T-helper 2 cell treated with Interferon-gamma antibody and Interleukin-4, amounts not matched to agents 100 ng/mL and 5 ng/mL, for 36 hours (primary cell): ENCODE measurements at regions not wholly inside any gene's neighbourhood (a gene's known extent, or its start where the extent isn't known, plus 50 kb on each side); places are given as distances from the start of the nearest gene placed in this dataset.

Experiments
- intact Hi-C: fragments of 100-400 bp; cut with micrococcal nuclease; formaldehyde crosslinking; loops from one replicate; pipeline ENCODE4 v1.15.1; 2023

DNA sequence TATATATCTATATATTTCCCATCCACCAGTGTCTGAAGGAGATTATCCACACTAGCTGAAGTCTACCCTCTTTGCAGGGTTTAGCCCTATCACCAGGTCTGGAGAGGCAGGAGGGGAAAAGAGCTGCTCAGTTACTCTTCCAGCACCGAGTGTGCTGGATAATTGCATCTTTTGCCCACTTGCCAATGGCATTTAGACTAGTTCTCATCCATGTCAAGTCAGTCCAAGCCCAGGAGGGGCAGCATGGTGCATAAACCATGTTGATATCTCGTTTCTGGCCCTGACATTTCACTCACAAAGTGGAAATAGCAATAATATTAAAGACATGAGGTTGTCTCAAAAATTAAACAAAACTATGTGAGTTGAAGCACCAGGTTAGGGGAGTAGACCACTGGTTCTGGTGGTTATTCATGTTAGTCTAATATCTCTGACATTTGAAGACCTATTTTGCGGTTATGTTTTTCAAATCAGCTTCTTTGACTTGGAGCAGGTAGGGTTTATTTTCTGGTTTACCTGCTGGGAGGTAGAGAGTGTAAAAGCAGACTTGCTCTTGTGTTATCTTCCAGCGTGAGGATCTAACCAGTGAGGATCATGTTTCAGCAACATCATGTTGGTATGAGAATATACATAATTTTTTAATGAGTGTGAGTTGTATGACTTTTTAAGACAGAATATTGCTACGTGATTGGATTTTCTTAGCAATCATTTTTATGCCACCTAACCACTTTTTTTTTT lies 273.2 kb upstream of the KIRREL3 start:
- intact Hi-C loops: no loop called here

GRCh38 chr11:127270851-127271250 lies 270.3 kb upstream of the KIRREL3 start:
- intact Hi-C loops: no loop called here

DNA sequence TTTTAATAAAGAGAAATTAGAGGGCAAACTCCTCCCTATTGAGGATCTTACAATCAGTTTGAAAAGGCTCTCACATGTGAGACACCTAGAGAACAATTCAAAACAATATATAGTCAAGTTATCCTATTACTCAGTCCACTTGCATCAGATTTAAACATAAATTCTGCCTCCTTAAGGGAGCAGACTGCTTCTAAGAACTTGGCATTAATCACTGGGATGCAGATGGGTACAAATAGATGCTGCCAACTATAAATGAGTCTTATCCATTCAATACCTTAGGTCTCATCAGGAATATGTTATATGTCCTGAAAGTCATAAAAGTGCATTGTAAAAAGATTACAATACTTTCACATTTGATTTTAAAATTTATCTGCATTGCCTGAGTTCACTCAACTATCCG lies 269.3 kb upstream of the KIRREL3 start:
- intact Hi-C loops: no loop called here

DNA sequence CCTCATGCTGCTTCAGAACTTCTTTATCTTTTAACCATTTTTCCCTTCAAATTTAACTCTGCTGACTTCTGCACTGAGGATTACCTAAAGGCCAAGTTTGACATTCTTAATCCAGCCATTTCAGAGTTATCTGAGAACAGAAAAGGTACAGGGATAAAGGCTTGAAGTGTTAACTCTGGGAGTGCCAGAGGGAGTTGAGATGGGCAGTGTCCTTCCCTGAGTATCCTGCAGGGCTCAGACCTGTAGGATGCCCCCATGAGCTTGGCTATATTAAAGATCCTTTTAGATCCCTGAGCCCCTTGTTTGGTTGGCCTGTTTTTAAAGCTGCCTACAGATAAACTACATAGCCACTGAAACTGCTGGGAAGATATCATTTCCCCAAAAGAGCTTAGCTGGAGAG lies 268.4 kb upstream of the KIRREL3 start:
- intact Hi-C loops: no loop called here

GRCh38 chr11:127268521-127268920 lies 268.0 kb upstream of the KIRREL3 start:
- intact Hi-C loops: no loop called here

DNA sequence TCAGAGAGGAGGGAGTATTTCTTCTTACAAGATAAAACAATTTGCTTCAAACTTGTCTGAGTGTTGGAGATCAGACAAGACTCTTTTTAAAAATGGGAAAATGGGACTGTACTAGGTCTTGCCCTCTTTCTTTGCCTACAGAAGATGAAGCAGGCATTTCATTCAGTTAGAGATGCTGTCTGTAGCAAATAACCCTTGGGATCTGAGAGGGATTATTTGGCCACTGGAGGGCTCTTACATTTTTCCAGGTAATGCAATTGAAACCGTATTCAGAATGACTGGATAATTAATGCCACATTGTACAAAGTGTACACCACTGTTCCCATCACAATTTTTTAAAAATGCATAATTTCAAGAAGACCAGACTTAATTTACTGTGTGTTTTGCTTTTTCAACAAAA lies 258.5 kb upstream of the KIRREL3 start:
- intact Hi-C loops: no loop called here

DNA sequence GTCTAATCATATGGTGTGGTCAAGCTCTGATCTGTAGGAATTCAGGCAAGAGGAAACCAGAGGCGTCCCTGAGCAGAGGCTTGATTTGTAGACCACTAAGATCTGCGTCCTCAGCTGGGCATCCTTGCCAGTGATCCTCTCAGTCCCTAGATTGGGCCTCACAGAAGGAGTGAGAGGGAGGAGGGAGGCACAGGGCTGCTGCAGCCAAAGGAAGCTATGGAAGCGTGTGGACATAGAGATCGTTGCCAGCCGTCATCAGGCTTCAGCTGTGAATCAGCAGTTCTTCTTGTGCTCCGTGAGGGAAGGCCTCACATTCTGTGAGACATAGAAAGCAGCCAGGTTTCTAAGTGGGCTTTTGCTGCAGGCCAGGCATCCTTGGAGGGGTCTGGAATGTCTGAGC lies 254.6 kb upstream of the KIRREL3 start:
- intact Hi-C loops: no loop called here

- intact Hi-C loops: no loop called here
Measured at GRCh38 chr11:127252321-127252720, 251.8 kb upstream of the KIRREL3 start.

DNA sequence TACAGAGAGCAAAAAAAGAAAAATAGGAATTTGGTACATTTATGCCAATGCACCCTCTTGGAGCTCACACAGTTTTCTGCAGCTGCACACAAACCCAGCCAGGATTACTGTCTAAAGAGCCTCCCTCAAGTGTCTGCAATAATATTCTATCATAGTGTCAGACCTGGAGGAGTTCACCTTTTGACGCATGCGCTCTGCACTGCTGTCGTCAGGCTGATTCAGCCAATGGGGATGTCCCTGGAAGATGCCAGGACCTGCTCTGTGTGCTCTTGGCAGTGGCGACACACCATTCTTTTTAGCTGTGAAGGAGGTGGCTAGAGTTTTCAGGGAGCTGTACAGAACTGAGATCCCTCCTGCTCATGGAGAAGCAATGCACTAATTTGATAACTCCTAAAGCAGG lies 249.0 kb upstream of the KIRREL3 start:
- intact Hi-C loops: no loop called here

DNA sequence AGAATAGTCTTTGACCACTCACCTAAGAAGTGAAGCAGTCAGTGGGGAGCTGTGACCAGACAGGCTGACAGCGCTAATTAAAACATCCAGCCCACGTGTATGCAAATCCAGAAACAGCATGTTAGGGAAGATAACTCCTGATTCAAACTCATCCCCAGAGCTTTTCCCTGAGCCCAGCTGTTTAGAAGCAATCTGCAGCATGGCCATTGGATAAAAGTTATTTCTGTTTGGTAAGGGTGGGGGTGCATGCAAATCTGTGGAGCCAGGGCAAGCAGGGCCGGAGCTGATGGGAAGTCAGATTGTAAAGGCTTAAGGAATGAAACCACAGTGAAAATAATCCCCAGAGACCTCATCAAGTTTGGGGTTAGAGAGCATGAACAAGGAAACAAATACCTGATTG lies 247.9 kb upstream of the KIRREL3 start:
- intact Hi-C loops: no loop called here

DNA sequence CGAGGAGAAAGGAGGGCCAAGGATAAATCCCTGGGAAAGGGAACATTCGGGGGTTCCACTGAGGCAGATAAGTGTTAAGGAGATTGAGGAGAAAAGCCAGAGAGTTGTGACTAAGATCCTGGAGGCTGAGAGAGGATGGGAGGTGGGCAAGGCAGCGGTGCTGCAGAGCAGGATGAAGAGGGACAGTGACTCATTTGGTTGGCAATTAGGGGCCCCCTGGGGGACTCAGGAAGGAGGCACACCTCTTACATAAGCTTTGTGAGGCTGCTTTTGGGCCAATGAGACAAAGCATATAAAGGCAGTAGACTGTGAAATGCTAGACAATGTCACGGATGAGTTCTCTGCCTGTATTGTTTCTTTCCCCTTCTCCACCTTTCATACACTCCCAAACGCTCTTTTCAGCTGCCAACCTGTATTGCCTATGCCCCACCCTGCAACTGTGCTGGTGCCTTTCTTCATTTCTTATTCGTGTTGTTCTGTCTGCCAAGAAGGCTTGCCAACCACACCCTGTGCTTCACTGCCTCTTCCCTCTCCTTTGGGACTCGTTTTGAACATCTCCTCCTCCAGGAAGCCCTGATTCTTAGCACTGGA lies 246.8 kb upstream of the KIRREL3 start:
- intact Hi-C loops: no loop called here

- intact Hi-C loops: no loop called here
Measured at GRCh38 chr11:127242676-127243075, 242.1 kb upstream of the KIRREL3 start.

GRCh38 chr11:127238321-127238720 lies 237.8 kb upstream of the KIRREL3 start:
- intact Hi-C loops: no loop called here

DNA sequence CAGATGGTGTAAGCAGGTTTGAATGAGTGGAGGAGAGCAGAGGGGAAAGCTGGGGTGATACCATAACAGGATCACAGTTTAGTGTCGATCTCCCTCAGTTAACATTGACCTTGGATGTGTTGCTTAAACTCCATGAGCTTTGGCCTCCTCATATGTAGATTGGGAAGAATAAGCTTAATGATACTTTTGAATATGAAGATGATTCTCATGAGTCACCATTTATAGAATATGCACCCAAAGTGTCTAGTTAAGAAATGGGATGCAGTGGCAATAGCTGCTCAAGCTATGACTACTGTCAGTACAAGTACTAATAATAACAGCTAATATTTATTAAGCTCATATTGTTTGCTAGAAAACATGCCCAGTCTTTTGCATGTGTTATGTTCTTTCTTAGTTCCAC lies 236.2 kb upstream of the KIRREL3 start:
- intact Hi-C loops: no loop called here

DNA sequence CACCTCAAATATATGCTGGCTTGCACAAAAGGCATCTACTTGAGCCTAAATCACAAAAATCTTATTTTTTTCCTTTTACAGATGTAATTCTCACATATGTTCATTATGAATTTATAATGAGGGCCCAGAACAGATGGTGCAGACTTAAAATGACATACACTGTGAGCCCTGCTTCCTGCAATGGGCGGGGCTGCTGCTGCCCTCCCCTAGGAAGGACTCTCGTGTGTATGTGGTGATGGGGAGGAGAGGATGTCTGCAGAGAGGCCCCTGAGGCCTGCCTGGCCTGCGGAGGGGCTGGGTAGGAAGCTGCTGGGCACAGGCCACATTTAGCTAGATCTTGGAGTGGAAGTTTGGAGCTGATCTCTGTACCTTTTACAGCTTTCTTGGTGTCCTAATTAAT lies 233.4 kb upstream of the KIRREL3 start:
- intact Hi-C loops: no loop called here

GRCh38 chr11:127230392-127230791 lies 229.8 kb upstream of the KIRREL3 start:
- intact Hi-C loops: no loop called here

- intact Hi-C loops: no loop called here
Measured at GRCh38 chr11:127226949-127227348, 226.4 kb upstream of the KIRREL3 start.

DNA sequence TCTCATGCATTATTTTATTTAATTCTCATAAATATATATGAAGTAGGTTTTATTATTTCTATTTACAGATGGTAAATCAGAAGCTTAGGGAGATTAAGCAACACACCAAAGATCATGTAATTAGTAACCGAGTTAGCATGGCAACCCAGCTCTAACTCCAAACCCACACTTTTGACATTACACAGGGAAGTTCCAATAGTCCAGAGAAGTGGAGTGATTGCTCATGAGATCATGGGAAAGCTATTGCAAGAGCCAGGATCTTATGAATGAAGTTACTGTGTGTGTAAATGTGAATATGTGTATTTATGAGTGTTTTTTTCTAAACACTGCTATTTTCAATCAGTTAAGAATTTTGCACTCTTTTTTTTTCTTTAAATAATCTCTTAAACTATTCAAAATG lies 225.8 kb upstream of the KIRREL3 start:
- intact Hi-C loops: no loop called here

DNA sequence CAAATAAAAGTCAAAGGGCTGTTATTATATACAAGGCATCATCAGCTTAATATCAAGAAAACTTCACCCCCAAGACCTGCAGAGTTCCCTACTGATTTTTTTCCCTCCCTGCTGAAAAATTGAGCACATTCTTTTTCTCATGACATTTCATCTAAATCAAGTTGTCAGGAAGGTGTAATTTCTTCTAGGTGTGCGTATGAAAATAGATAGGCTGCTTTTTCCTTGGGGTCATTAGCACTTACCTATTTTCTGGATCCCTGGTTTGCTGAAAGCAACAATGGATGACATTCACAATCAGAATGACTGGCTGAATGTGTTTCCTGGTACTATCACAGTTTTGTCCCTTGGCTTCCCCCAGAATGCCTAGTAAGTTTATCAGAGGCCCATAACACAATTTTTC lies 225.0 kb upstream of the KIRREL3 start:
- intact Hi-C loops: no loop called here

DNA sequence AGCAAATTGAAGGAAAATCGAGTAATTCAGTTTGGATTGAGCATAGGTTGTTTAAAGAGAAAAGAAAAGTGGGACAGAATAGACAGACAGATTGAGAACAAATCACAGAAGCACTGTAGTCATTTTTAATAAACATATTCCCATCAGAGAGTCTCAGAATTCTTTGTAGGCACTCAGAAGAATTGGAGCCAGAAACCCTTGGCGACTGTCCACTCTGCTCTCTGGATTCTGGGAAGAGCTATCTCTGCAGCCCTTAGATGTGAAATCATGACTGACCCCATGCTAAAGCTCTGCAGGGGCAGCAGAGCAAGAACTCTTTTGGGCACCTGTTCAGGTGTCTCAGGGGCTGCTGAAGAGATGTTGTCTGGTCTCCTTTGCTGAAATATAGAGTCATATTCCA lies 223.7 kb upstream of the KIRREL3 start:
- intact Hi-C loops: no loop called here

GRCh38 chr11:127223633-127224032 lies 223.1 kb upstream of the KIRREL3 start:
- intact Hi-C loops: no loop called here

GRCh38 chr11:127223026-127223425 lies 222.5 kb upstream of the KIRREL3 start:
- intact Hi-C loops: no loop called here

GRCh38 chr11:127219704-127220103 lies 219.1 kb upstream of the KIRREL3 start:
- intact Hi-C loops: no loop called here

GRCh38 chr11:127218275-127218608 lies 217.7 kb upstream of the KIRREL3 start:
- intact Hi-C loops: no loop called here
